ENCODE measurements at regions not wholly inside any gene's neighbourhood (a gene's known extent, or its start where the extent isn't known, plus 50 kb on each side); places are given as distances from the start of the nearest gene placed in this dataset.

GRCh38 chr16:51592535-51593300, 441.6 kb upstream of the SALL1 start:
- no peak for TF ChIP-seq TOX (CRISPR knock-in tag; IDR thresholded peaks at IDR 0.05; ENCODE audit: borderline replicate concordance)
- TF ChIP-seq CSDC2 (CRISPR knock-in tag; IDR thresholded peaks at IDR 0.05), result no peak
- TF ChIP-seq, protein P1, sequence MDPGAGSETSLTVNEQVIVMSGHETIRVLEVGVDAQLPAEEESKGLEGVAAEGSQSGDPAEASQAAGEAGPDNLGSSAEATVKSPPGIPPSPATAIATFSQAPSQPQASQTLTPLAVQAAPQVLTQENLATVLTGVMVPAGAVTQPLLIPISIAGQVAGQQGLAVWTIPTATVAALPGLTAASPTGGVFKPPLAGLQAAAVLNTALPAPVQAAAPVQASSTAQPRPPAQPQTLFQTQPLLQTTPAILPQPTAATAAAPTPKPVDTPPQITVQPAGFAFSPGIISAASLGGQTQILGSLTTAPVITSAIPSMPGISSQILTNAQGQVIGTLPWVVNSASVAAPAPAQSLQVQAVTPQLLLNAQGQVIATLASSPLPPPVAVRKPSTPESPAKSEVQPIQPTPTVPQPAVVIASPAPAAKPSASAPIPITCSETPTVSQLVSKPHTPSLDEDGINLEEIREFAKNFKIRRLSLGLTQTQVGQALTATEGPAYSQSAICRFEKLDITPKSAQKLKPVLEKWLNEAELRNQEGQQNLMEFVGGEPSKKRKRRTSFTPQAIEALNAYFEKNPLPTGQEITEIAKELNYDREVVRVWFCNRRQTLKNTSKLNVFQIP (CRISPR knock-in tag; IDR thresholded peaks at IDR 0.05; ENCODE audit: borderline replicate concordance, low read depth), result no peak
- no peak for TF ChIP-seq ZFP3 (CRISPR knock-in tag; IDR thresholded peaks at IDR 0.05)
- TF ChIP-seq ZC3H10 (CRISPR knock-in tag; IDR thresholded peaks at IDR 0.05), result no peak
- TF ChIP-seq, protein P2, sequence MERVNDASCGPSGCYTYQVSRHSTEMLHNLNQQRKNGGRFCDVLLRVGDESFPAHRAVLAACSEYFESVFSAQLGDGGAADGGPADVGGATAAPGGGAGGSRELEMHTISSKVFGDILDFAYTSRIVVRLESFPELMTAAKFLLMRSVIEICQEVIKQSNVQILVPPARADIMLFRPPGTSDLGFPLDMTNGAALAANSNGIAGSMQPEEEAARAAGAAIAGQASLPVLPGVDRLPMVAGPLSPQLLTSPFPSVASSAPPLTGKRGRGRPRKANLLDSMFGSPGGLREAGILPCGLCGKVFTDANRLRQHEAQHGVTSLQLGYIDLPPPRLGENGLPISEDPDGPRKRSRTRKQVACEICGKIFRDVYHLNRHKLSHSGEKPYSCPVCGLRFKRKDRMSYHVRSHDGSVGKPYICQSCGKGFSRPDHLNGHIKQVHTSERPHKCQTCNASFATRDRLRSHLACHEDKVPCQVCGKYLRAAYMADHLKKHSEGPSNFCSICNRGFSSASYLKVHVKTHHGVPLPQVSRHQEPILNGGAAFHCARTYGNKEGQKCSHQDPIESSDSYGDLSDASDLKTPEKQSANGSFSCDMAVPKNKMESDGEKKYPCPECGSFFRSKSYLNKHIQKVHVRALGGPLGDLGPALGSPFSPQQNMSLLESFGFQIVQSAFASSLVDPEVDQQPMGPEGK (CRISPR knock-in tag; IDR thresholded peaks at IDR 0.05; ENCODE audit: borderline replicate concordance), result no peak
- TF ChIP-seq, protein P3, sequence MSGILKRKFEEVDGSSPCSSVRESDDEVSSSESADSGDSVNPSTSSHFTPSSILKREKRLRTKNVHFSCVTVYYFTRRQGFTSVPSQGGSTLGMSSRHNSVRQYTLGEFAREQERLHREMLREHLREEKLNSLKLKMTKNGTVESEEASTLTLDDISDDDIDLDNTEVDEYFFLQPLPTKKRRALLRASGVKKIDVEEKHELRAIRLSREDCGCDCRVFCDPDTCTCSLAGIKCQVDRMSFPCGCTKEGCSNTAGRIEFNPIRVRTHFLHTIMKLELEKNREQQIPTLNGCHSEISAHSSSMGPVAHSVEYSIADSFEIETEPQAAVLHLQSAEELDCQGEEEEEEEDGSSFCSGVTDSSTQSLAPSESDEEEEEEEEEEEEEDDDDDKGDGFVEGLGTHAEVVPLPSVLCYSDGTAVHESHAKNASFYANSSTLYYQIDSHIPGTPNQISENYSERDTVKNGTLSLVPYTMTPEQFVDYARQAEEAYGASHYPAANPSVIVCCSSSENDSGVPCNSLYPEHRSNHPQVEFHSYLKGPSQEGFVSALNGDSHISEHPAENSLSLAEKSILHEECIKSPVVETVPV (CRISPR knock-in tag; IDR thresholded peaks at IDR 0.05), result no peak
- TF ChIP-seq, protein P4, sequence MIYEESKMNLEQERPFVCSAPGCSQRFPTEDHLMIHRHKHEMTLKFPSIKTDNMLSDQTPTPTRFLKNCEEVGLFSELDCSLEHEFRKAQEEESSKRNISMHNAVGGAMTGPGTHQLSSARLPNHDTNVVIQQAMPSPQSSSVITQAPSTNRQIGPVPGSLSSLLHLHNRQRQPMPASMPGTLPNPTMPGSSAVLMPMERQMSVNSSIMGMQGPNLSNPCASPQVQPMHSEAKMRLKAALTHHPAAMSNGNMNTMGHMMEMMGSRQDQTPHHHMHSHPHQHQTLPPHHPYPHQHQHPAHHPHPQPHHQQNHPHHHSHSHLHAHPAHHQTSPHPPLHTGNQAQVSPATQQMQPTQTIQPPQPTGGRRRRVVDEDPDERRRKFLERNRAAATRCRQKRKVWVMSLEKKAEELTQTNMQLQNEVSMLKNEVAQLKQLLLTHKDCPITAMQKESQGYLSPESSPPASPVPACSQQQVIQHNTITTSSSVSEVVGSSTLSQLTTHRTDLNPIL (CRISPR knock-in tag; IDR thresholded peaks at IDR 0.05; ENCODE audit: low read depth), result no peak
- TF ChIP-seq RARB (CRISPR knock-in tag; IDR thresholded peaks at IDR 0.05), result no peak
- TF ChIP-seq ARNTL (CRISPR knock-in tag; IDR thresholded peaks at IDR 0.05; ENCODE audit: borderline replicate concordance, low read depth), result no peak
- TF ChIP-seq OSR1 (CRISPR knock-in tag; IDR thresholded peaks at IDR 0.05), result no peak
- TF ChIP-seq ZFP30 (CRISPR knock-in tag; IDR thresholded peaks at IDR 0.05), result no peak
- no peak for TF ChIP-seq ZNF70 (CRISPR knock-in tag; IDR thresholded peaks at IDR 0.05)
- no peak for TF ChIP-seq TCF4 (CRISPR knock-in tag; IDR thresholded peaks at IDR 0.05; ENCODE audit: borderline replicate concordance)
- no peak for TF ChIP-seq ZNF565 (CRISPR knock-in tag; conservative IDR thresholded peaks at IDR 0.05; ENCODE audit: low read depth)
- TF ChIP-seq ESRRG (CRISPR knock-in tag; IDR thresholded peaks at IDR 0.05), result no peak
- no peak for TF ChIP-seq PPARA (CRISPR knock-in tag; IDR thresholded peaks at IDR 0.05; ENCODE audit: borderline replicate concordance)
- TF ChIP-seq GLIS3 (CRISPR knock-in tag; IDR thresholded peaks at IDR 0.05), result no peak
- no peak for TF ChIP-seq BACH2 (CRISPR knock-in tag; IDR thresholded peaks at IDR 0.05; ENCODE audit: borderline replicate concordance)
- no peak for ATAC-seq

GRCh38 chr16:51592001-51592501, 441.0 kb upstream of the SALL1 start:
- TF ChIP-seq BACH2 (CRISPR knock-in tag; IDR thresholded peaks at IDR 0.05; ENCODE audit: borderline replicate concordance) (no peak), ARNTL (CRISPR knock-in tag; IDR thresholded peaks at IDR 0.05; ENCODE audit: borderline replicate concordance, low read depth) (no peak), ZFP3 (CRISPR knock-in tag; IDR thresholded peaks at IDR 0.05) (no peak), TCF4 (CRISPR knock-in tag; IDR thresholded peaks at IDR 0.05; ENCODE audit: borderline replicate concordance) (no peak), GLIS3 (CRISPR knock-in tag; IDR thresholded peaks at IDR 0.05) (no peak), PPARA (CRISPR knock-in tag; IDR thresholded peaks at IDR 0.05; ENCODE audit: borderline replicate concordance) (no peak), ZNF8 (CRISPR knock-in tag; IDR thresholded peaks at IDR 0.05) (no peak), ZC3H10 (CRISPR knock-in tag; IDR thresholded peaks at IDR 0.05) (no peak), TOX (CRISPR knock-in tag; IDR thresholded peaks at IDR 0.05; ENCODE audit: borderline replicate concordance) (no peak), SNAI2 (CRISPR knock-in tag; IDR thresholded peaks at IDR 0.05) (no peak), CSDC2 (CRISPR knock-in tag; IDR thresholded peaks at IDR 0.05) (no peak), ZNF70 (CRISPR knock-in tag; IDR thresholded peaks at IDR 0.05) (no peak), ZFP30 (CRISPR knock-in tag; IDR thresholded peaks at IDR 0.05) (no peak)
- TF ChIP-seq, protein P3 (CRISPR knock-in tag; IDR thresholded peaks at IDR 0.05), result no peak
- TF ChIP-seq, protein P1 (CRISPR knock-in tag; IDR thresholded peaks at IDR 0.05; ENCODE audit: borderline replicate concordance, low read depth), result no peak
- TF ChIP-seq, protein P2 (CRISPR knock-in tag; IDR thresholded peaks at IDR 0.05; ENCODE audit: borderline replicate concordance), result no peak
- TF ChIP-seq, protein P4 (CRISPR knock-in tag; IDR thresholded peaks at IDR 0.05; ENCODE audit: low read depth), result no peak

More at GRCh38 chr16:51592001-51592501, 441.0 kb upstream of the SALL1 start:
- ATAC-seq, result no peak
